OCI-LY7 (cell line): ENCODE measurements at regions not wholly inside any gene's neighbourhood (a gene's known extent, or its start where the extent isn't known, plus 50 kb on each side); places are given as distances from the start of the nearest gene placed in this dataset.
A peak's percentile ranks its signal among the peaks of the same experiment; 100 is the strongest.

Source experiments
- BruUV-seq: library from RNA; stranded (reverse); fragments of 400-500 nt; replicated peaks from 2 replicates; lab custom pipeline; 2021; lab: Mats Ljungman, UMichigan
- CTCF ChIA-PET: fragments of 300-600 bp; sonication (Branson Sonifier 250); formaldehyde crosslinking; loops from one replicate; lab custom pipeline; 2022; ENCODE audit warnings: antibody characterized with exemption; ENCODE audit not compliant: unreplicated experiment; lab: Charles Lee
- POLR2A ChIA-PET: fragments of 300-600 bp; sonication (Branson Sonifier 250); formaldehyde crosslinking; loops from one replicate; lab custom pipeline; 2022; ENCODE audit warnings: antibody characterized with exemption; lab: Charles Lee
- DNase-seq: peaks from one replicate; pipeline ENCODE4 v3.0.0-alpha.2; 2015; ENCODE audit warnings: low spot score
- H2AFZ ChIP-seq: fragments of 200-600 bp; sonication (generic), shearing (Covaris generic); 2 replicates; pipeline ENCODE4 v1.6.1; 2014; ENCODE audit warnings: mild to moderate bottlenecking, antibody characterized with exemption, low read length, moderate library complexity
- H3K27ac ChIP-seq: fragments of 200-600 bp; sonication (generic); 2 replicates; pipeline ENCODE4 v1.5.1; 2014; ENCODE audit warnings: mixed run types, low read depth, mild to moderate bottlenecking, moderate library complexity, low read length, inconsistent platforms; ENCODE audit not compliant: poor library complexity, severe bottlenecking
- H3K36me3 ChIP-seq: fragments of 200-600 bp; sonication (generic); 2 replicates; pipeline ENCODE4 v1.6.1; 2014; ENCODE audit warnings: mild to moderate bottlenecking, antibody characterized with exemption, low read length, moderate library complexity, mixed read lengths; ENCODE audit not compliant: insufficient read depth
- H3K4me1 ChIP-seq: fragments of 200-600 bp; sonication (generic); 2 replicates; pipeline ENCODE4 v1.5.1; 2014; ENCODE audit warnings: mild to moderate bottlenecking, low read length; ENCODE audit not compliant: insufficient read depth, poor library complexity, severe bottlenecking
- H3K4me2 ChIP-seq: fragments of 200-600 bp; sonication (generic); 2 replicates; pipeline ENCODE4 v1.6.1; 2014; ENCODE audit warnings: mild to moderate bottlenecking, low read length
- H3K4me3 ChIP-seq: fragments of 200-600 bp; sonication (generic); 2 replicates; pipeline ENCODE4 v1.5.1; 2014; ENCODE audit warnings: mild to moderate bottlenecking, low read depth, low read length; ENCODE audit not compliant: poor library complexity, severe bottlenecking
- H3K79me2 ChIP-seq: fragments of 200-600 bp; sonication (generic); 2 replicates; pipeline ENCODE4 v1.6.1; 2016; ENCODE audit warnings: low read depth, mild to moderate bottlenecking, low read length, moderate library complexity, mixed read lengths; ENCODE audit not compliant: insufficient read depth
- H3K9me2 ChIP-seq: fragments of 200-600 bp; sonication (generic); 2 replicates; pipeline ENCODE4 v1.6.1; 2016; ENCODE audit warnings: mild to moderate bottlenecking, low read length, mixed read lengths; ENCODE audit not compliant: insufficient read depth
- H3K9me3 ChIP-seq: fragments of 200-600 bp; sonication (generic); 2 replicates; pipeline ENCODE4 v1.6.1; 2014; ENCODE audit warnings: mild to moderate bottlenecking, mixed run types, low read length, mixed read lengths
- H4K20me1 ChIP-seq: fragments of 200-600 bp; sonication (generic); 2 replicates; pipeline ENCODE4 v1.6.1; 2014; ENCODE audit warnings: mild to moderate bottlenecking, antibody characterized with exemption, low read length, moderate library complexity, mixed read lengths; ENCODE audit not compliant: insufficient read depth
- EZH2phosphoT487 ChIP-seq: fragments of 200-600 bp; sonication (generic); IDR thresholded peaks from 2 replicates; pipeline ENCODE4 v1.6.1; 2018; ENCODE audit warnings: low read depth, borderline replicate concordance, mild to moderate bottlenecking, mixed run types, antibody characterized with exemption, low read length, moderate library complexity, mixed read lengths
- intact Hi-C: fragments of 100-400 bp; cut with micrococcal nuclease; formaldehyde crosslinking; loops from one replicate; pipeline ENCODE4 v1.10.0; 2022; ENCODE audit not compliant: unreplicated experiment
- TF ChIP-seq, protein P1 (sequence below): fragments of 200-600 bp; sonication (generic); conservative IDR thresholded peaks from 2 replicates; pipeline ENCODE4 v1.5.1; 2014; ENCODE audit warnings: mild to moderate bottlenecking, antibody characterized with exemption, low read length, moderate library complexity, mixed read lengths

DNA sequence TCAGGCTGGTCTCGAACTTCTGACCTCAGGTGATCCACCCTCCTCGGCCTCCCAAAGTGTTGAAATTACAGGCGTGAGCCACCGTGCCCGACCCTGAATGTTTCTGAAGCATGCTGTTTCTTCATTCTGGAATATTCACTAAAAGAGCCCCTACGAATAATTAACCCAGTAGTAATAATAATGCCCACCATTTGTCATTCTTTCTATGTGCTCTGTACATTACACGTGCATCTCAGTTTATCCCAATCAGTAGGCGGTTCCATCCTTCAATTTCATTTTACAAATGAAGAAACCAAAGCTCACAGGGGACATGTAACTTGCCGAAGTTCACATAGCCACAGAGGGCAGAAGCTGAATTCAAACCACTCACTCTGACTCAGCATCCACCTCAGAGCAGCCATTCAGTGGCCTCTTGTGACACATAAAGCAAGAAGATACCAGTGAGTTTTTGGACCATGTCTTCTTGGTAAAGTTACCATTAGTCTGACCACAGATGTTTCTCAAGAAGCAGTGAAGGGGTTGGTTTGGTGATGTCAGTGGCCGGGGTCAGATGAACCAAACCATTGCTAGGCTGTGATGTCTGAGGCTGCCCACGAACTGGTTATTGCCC is 71.9 kb upstream of the DUSP5 start:
- DNase-seq = no peak
- H3K9me2 ChIP-seq = no peaks in the 10 kb centered on the region
- CTCF ChIA-PET = no interaction called here
- no peak overlapping the region for H2AFZ ChIP-seq
- no peak overlapping the region for H3K27ac ChIP-seq
- no peaks in the 10 kb centered on the region for H3K9me3 ChIP-seq
- POLR2A ChIA-PET = interaction anchor here (1.3 to 1.7 kb wide), 2 partner anchors 13 to 15 kb away, joined by 3 to 4 read pairs; no protein-coding TSS in a partner anchor
- intact Hi-C loops = no loop called here
- BruUV-seq = no TSS peak
- H3K79me2 ChIP-seq = no peaks in the 10 kb centered on the region
- H3K4me2 ChIP-seq = no peak overlapping the region
- H3K4me1 ChIP-seq = peaks cover 64% of the 10 kb centered on the region
- H3K36me3 ChIP-seq = no peaks in the 10 kb centered on the region
- no peaks in the 10 kb centered on the region for H4K20me1 ChIP-seq
- H3K4me3 ChIP-seq = no peak overlapping the region
- TF ChIP-seq, protein P1, sequence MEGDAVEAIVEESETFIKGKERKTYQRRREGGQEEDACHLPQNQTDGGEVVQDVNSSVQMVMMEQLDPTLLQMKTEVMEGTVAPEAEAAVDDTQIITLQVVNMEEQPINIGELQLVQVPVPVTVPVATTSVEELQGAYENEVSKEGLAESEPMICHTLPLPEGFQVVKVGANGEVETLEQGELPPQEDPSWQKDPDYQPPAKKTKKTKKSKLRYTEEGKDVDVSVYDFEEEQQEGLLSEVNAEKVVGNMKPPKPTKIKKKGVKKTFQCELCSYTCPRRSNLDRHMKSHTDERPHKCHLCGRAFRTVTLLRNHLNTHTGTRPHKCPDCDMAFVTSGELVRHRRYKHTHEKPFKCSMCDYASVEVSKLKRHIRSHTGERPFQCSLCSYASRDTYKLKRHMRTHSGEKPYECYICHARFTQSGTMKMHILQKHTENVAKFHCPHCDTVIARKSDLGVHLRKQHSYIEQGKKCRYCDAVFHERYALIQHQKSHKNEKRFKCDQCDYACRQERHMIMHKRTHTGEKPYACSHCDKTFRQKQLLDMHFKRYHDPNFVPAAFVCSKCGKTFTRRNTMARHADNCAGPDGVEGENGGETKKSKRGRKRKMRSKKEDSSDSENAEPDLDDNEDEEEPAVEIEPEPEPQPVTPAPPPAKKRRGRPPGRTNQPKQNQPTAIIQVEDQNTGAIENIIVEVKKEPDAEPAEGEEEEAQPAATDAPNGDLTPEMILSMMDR = no peak
- no peak for TF ChIP-seq EZH2phosphoT487

DNA sequence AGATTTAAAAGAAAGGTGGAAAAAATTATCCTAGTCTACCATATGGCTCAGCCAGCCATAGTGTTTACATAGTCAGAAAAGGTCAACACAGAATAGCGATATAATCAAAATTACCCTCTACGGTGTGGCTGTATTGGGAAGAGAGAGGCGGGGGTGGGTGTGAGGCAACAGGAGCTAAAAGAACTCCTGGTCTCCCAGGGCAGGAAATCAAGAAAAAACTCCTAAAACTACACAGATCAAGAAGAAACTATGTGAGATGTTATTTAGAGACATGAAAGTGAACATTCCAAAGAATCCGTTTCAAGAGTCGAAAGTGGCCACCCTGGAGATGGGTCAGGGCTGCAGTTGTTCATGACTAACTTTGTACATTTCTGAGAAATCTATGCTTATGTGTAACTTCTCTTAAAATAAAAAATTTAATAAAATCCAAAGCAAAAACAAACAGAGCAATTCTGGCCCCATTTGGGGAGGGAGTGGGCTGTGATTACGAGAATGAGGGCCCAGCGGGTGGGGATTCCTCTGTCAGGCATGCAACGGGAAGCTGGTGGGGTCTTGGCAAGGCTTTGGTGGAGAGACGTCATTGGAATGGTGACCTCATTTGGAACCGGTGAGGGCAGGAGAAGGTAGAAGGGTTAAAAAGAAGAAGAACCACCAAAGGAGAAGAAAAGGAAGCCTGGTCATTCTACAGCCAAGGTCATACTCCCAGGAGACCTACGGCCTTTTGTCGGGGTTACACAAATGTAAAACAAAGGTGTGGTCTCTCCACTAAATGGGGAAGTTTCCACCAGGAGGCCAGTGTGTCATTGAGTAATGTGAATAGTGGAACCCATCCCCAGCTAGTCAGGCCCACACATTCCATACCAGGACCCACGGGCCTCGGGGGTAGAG is 71.2 kb upstream of the DUSP5 start:
- peaks cover 60% of the 10 kb centered on the region for H3K4me1 ChIP-seq
- TF ChIP-seq EZH2phosphoT487 = no peak
- TF ChIP-seq, protein P1 = no peak
- intact Hi-C loops = no loop called here
- ChIA-PET POLR2A (interaction anchor here (1.3 to 1.7 kb wide), 4 partner anchors 9 to 15 kb away, joined by 3 to 5 read pairs (median 4); no protein-coding TSS in a partner anchor), CTCF (interaction anchor here (1.3 kb wide), 1 partner anchor 71 kb away, joined by 8 read pairs; no protein-coding TSS in a partner anchor)
- H3K36me3 ChIP-seq = no peaks in the 10 kb centered on the region
- no peak overlapping the region for H3K4me3 ChIP-seq
- peak overlapping the region; percentile 60; the same call in 1 of the 2 replicates for H2AFZ ChIP-seq
- DNase-seq = peak; percentile 49
- H3K4me2 ChIP-seq = peak overlapping the region; percentile 25; the same call in 1 of the 2 replicates
- H3K9me3 ChIP-seq = no peaks in the 10 kb centered on the region
- H3K27ac ChIP-seq = no peak overlapping the region
- H3K9me2 ChIP-seq = no peaks in the 10 kb centered on the region
- H3K79me2 ChIP-seq = no peaks in the 10 kb centered on the region
- no TSS peak for BruUV-seq
- H4K20me1 ChIP-seq = no peaks in the 10 kb centered on the region
